PC-9 (cell line): ENCODE measurements at regions not wholly inside any gene's neighbourhood (a gene's known extent, or its start where the extent isn't known, plus 50 kb on each side); places are given as distances from the start of the nearest gene placed in this dataset.

Experiments
- EZH2 ChIP-seq: fragments of 200-600 bp; sonication (generic); IDR thresholded peaks from 2 replicates; pipeline ENCODE4 v1.8.0; 2017; ENCODE audit warnings: antibody characterized with exemption, low read depth
- TF ChIP-seq, protein P1 (sequence below): fragments of 200-600 bp; sonication (generic); conservative IDR thresholded peaks from 2 replicates; pipeline ENCODE4 v1.6.1; 2017; ENCODE audit warnings: mixed run types, antibody characterized with exemption, mild to moderate bottlenecking, moderate library complexity

DNA sequence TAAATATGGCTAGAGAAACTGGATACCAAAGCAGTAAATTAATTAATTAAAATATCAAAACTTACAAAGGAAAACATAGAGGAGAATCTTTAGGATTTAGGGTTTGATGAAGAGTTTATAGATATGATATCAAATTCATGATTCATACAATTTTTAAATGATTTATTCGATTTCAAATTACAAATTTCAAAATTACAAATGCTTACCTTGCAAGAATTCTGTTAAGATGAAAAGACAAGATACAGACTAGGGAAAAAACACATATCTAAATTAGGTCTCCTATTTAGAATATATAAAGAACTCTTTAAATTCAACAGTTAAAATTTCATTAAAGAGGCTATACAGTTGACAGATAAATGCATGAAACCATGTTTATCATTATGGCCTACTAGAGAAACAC, 930.7 kb downstream of the ZPLD1 start:
- TF ChIP-seq, protein P1, sequence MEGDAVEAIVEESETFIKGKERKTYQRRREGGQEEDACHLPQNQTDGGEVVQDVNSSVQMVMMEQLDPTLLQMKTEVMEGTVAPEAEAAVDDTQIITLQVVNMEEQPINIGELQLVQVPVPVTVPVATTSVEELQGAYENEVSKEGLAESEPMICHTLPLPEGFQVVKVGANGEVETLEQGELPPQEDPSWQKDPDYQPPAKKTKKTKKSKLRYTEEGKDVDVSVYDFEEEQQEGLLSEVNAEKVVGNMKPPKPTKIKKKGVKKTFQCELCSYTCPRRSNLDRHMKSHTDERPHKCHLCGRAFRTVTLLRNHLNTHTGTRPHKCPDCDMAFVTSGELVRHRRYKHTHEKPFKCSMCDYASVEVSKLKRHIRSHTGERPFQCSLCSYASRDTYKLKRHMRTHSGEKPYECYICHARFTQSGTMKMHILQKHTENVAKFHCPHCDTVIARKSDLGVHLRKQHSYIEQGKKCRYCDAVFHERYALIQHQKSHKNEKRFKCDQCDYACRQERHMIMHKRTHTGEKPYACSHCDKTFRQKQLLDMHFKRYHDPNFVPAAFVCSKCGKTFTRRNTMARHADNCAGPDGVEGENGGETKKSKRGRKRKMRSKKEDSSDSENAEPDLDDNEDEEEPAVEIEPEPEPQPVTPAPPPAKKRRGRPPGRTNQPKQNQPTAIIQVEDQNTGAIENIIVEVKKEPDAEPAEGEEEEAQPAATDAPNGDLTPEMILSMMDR: no peak
- TF ChIP-seq EZH2: no peak
